Brain microvascular endothelial cell (primary cell): ENCODE measurements at regions not wholly inside any gene's neighbourhood (a gene's known extent, or its start where the extent isn't known, plus 50 kb on each side); places are given as distances from the start of the nearest gene placed in this dataset.
A peak's percentile ranks its signal among the peaks of the same experiment; 100 is the strongest.
"Not testable (repeated sequence)": the region's sequence is repeated elsewhere in the genome, so short reads cannot be mapped to it uniquely, and the experiment has no call there.

Experiments used
- DNase-seq: peaks from one replicate; pipeline ENCODE4 v3.0.0-alpha.2; 2020
- H3K27ac ChIP-seq: fragments of 250-450 bp; sonication (Bioruptor Pico); 2 replicates; pipeline ENCODE4 v1.5.1; 2020; ENCODE audit warnings: mild to moderate bottlenecking, moderate library complexity
- H3K27me3 ChIP-seq: fragments of 250-450 bp; sonication (Bioruptor Pico); replicated peaks from 2 replicates; pipeline ENCODE4 v1.5.1; 2020; ENCODE audit warnings: mild to moderate bottlenecking
- H3K36me3 ChIP-seq: fragments of 250-450 bp; sonication (Bioruptor Pico); replicated peaks from 2 replicates; pipeline ENCODE4 v1.5.1; 2020; ENCODE audit warnings: mild to moderate bottlenecking
- H3K4me3 ChIP-seq: 2 replicates; pipeline ENCODE4 v1.5.1; 2011; ENCODE audit warnings: low read depth, mild to moderate bottlenecking, control low read depth, low read length, moderate library complexity
- in situ Hi-C: cut with HindIII; loops from 2 replicates; pipeline ENCODE4 v1.10.0; 2017; ENCODE audit warnings: low sequenced_read_pairs, low pct_ligation_motif_present
- TF ChIP-seq, protein P1 (sequence below): IDR thresholded peaks from 2 replicates; pipeline ENCODE4 v1.5.1; 2011; ENCODE audit warnings: low read depth, mild to moderate bottlenecking, moderate library complexity, low read length, control low read depth, inconsistent platforms; ENCODE audit errors: missing control alignments

DNA sequence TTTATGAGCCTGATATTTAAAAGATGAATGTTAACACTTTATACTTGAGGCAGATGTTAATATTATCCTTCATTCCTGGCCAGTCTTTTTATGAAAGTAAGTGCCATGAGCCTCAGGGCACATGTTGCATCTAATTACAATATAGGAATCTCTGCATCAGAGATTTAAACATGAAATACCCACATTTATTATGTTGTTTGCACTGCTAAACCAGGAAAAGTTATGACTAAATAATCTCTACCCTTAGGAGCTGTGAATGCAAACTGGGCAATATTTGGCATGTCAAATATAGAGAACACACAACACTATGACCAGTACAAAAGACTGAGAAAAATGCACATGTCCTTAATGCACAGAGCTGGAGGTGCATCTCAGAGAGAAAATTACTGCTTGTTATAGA is 526.1 kb upstream of the GRAMD2B start:
- H3K4me3 ChIP-seq: no peak overlapping the region
- TF ChIP-seq, protein P1, sequence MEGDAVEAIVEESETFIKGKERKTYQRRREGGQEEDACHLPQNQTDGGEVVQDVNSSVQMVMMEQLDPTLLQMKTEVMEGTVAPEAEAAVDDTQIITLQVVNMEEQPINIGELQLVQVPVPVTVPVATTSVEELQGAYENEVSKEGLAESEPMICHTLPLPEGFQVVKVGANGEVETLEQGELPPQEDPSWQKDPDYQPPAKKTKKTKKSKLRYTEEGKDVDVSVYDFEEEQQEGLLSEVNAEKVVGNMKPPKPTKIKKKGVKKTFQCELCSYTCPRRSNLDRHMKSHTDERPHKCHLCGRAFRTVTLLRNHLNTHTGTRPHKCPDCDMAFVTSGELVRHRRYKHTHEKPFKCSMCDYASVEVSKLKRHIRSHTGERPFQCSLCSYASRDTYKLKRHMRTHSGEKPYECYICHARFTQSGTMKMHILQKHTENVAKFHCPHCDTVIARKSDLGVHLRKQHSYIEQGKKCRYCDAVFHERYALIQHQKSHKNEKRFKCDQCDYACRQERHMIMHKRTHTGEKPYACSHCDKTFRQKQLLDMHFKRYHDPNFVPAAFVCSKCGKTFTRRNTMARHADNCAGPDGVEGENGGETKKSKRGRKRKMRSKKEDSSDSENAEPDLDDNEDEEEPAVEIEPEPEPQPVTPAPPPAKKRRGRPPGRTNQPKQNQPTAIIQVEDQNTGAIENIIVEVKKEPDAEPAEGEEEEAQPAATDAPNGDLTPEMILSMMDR: no peak
- DNase-seq: no peak
- in situ Hi-C loops: no loop called here
- H3K27ac ChIP-seq: no peak overlapping the region
- no peaks in the 10 kb centered on the region for H3K27me3 ChIP-seq
- no peaks in the 10 kb centered on the region for H3K36me3 ChIP-seq

DNA sequence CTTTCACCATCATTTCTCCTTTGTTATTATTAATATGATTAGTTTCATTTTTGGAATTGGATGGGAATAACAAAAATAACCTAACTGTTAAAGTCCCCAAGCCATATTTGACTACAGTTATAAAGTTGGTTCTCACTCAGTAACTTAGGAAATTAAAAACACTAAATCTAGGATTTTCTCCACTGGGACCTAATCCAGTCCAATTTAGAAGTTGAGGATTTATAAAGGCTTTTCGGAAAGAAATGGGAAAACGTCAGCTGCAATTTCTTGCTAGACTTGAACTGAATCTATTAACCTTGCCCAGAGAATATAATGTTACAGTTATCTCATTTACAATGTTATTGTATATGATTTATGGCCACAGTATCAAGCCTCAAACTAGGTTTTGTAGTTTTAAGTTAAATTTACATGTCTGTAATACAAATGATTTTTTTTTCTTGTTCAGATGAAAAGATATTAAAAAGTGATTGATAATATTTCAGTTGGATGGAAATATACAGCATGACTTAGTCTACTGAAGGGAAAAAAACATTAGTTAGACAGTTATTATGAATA is 524.3 kb upstream of the GRAMD2B start:
- Histone ChIP-seq H3K4me3 (no peak overlapping the region), H3K27me3 (no peaks in the 10 kb centered on the region), H3K36me3 (no peaks in the 10 kb centered on the region), H3K27ac (no peak overlapping the region)
- TF ChIP-seq, protein P1: no peak
- in situ Hi-C loops: no loop called here
- DNase-seq: no peak

DNA sequence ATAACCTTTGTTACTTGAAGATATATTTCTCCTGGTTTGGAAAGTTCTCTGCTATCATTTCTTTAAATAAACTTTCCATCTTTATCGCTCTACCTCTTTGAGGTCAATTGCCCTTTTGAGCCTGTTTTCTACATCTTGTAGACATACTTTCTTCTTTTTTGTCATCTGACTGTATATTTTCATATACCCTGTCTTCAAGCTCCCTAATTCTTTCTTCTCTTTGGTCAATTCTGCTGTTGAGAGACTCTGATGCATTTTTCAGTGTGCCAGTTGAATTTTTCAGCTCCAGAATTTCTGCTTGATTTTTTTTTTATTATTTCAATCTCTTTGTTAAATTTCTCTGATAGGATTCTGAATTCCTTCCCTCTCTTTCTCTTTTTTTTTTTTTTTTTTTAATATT is 511.2 kb upstream of the GRAMD2B start:
- Histone ChIP-seq H3K27ac (no peak overlapping the region), H3K36me3 (no peaks in the 10 kb centered on the region), H3K4me3 (no peak overlapping the region), H3K27me3 (no peaks in the 10 kb centered on the region)
- TF ChIP-seq, protein P1: no peak
- DNase-seq: no peak
- in situ Hi-C loops: no loop called here

DNA sequence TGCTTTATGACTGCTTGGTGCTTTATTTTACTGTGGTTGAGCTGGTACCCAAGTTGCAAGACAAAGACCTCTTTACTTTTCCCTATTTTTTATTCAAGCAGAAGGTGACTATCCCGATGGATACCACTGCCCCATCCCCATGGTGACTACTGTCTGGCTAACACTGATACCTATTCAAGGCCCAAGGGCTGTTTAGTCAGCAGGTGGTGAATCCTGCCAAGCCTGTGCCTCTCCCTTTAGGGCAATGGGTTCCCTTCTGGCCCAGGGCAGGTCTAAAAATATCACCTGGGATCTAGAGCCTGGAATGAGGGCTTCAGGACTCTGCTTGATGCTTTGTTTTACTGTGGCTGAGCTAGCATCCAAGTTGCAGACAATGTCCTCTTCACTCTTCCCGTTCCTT is 510.0 kb upstream of the GRAMD2B start:
- no peak for DNase-seq
- in situ Hi-C loops: no loop called here

DNA sequence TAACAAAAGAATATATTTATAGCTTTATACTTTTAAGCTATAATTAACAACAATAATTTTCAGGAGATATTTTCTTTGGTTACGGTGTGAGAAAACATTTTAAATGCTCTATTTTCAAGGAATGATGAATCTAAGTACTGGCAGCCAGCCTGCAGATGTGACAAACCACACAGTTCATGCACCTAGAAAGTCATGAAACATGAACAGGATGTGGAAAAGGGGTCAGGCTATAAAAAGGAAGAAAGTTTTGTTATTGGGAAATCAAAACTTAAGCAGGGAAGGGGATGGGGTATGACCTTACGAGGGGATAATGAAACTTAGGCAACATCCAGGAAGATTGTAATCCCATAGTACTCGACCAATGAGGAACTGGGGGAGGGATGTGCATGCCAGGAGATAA is 508.7 kb upstream of the GRAMD2B start:
- H3K27me3 ChIP-seq: no peaks in the 10 kb centered on the region
- H3K4me3 ChIP-seq: no peak overlapping the region
- H3K27ac ChIP-seq: no peak overlapping the region
- DNase-seq: peak; percentile 33
- no peaks in the 10 kb centered on the region for H3K36me3 ChIP-seq
- TF ChIP-seq, protein P1: no peak
- in situ Hi-C loops: no loop called here

More for the DNA sequence above, 510.0 kb upstream of the GRAMD2B start:
- Histone ChIP-seq H3K27ac (no peak overlapping the region), H3K27me3 (no peaks in the 10 kb centered on the region), H3K36me3 (no peaks in the 10 kb centered on the region), H3K4me3 (no peak overlapping the region)
- TF ChIP-seq, protein P1: no peak

DNA sequence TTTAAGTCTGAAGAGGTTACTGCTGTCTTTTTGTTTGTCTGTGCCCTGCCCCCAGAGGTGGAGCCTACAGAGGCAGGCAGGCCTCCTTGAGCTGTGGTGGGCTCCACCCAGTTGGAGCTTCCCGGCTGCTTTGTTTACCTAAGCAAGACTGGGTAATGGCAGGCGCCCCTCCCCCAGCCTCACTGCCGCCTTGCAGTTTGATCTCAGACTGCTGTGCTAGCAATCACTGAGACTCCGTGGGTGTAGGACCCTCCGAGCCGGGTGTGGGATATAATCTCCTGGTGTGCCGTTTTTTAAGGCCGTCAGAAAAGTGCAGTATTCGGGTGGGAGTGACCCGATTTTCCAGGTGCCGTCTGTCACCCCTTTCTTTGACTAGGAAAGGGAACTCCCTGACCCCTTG is 499.3 kb upstream of the GRAMD2B start:
- H3K36me3 ChIP-seq, in situ Hi-C loops, H3K4me3 ChIP-seq, DNase-seq, H3K27ac ChIP-seq, H3K27me3 ChIP-seq: not testable (repeated sequence)
